GM13976 (cell line): ENCODE measurements at regions not wholly inside any gene's neighbourhood (a gene's known extent, or its start where the extent isn't known, plus 50 kb on each side); places are given as distances from the start of the nearest gene placed in this dataset.

Experiments used
- DNase-seq: peaks from one replicate; pipeline ENCODE4 v3.0.0; 2012; ENCODE audit warnings: low spot score
- in situ Hi-C: fragments of 300-500 bp; cut with MboI; formaldehyde crosslinking; loops from one replicate; pipeline ENCODE4 v1.12.0; 2022; ENCODE audit warnings: low sequenced_read_pairs, mixed read lengths, inconsistent platforms; ENCODE audit not compliant: unreplicated experiment
- TF ChIP-seq, protein P1 (sequence below): IDR thresholded peaks from 2 replicates; pipeline ENCODE4 v1.5.1; 2012; ENCODE audit warnings: borderline replicate concordance, mild to moderate bottlenecking; ENCODE audit not compliant: insufficient read depth; ENCODE audit errors: extremely low read depth, missing control alignments, control extremely low read depth

- TF ChIP-seq, protein P1, sequence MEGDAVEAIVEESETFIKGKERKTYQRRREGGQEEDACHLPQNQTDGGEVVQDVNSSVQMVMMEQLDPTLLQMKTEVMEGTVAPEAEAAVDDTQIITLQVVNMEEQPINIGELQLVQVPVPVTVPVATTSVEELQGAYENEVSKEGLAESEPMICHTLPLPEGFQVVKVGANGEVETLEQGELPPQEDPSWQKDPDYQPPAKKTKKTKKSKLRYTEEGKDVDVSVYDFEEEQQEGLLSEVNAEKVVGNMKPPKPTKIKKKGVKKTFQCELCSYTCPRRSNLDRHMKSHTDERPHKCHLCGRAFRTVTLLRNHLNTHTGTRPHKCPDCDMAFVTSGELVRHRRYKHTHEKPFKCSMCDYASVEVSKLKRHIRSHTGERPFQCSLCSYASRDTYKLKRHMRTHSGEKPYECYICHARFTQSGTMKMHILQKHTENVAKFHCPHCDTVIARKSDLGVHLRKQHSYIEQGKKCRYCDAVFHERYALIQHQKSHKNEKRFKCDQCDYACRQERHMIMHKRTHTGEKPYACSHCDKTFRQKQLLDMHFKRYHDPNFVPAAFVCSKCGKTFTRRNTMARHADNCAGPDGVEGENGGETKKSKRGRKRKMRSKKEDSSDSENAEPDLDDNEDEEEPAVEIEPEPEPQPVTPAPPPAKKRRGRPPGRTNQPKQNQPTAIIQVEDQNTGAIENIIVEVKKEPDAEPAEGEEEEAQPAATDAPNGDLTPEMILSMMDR = no peak
- no peak for DNase-seq
- in situ Hi-C loops = no loop called here
These were observed 74.0 kb upstream of the RALGPS2 start for GRCh38 chr1:178650934-178651511.

DNA sequence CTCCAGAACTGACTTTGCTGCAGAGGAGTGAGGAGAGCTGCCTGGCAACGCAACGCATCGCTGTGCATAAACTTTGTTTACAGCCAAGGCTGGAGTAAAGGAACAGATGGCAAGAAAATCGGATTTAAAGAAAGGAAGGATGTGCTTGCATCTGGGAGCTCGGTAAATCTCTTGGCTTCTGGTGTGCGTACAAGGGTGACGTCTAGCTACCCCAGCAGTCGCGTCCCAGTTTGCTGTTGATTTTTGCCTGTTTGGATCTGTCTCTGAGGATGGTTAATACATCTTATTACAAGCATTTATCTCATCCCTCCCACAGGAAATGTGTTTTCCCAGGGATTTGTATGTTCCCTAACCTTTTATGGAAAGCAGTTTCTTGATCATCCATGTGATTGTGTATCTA lies 73.3 kb upstream of the RALGPS2 start:
- TF ChIP-seq, protein P1 = no peak
- no peak for DNase-seq

GRCh38 chr1:178652506-178653490 lies 72.2 kb upstream of the RALGPS2 start:
- TF ChIP-seq, protein P1 = no peak
- in situ Hi-C loops = no loop called here
- DNase-seq = no peak

More for the DNA sequence above, 73.3 kb upstream of the RALGPS2 start:
- in situ Hi-C loops = no loop called here

GRCh38 chr1:178659789-178660208 lies 65.2 kb upstream of the RALGPS2 start:
- DNase-seq = peak; percentile 43
- in situ Hi-C loops = no loop called here
- TF ChIP-seq, protein P1 = no peak

GRCh38 chr1:178660461-178660860 lies 64.6 kb upstream of the RALGPS2 start:
- in situ Hi-C loops = no loop called here
- TF ChIP-seq, protein P1 = no peak
- DNase-seq = no peak

- in situ Hi-C loops = no loop called here
- DNase-seq = no peak
- TF ChIP-seq, protein P1 = no peak
These were observed 60.8 kb upstream of the RALGPS2 start for GRCh38 chr1:178664278-178664677.
